ENCODE measurements at regions not wholly inside any gene's neighbourhood (a gene's known extent, or its start where the extent isn't known, plus 50 kb on each side); places are given as distances from the start of the nearest gene placed in this dataset.

DNA sequence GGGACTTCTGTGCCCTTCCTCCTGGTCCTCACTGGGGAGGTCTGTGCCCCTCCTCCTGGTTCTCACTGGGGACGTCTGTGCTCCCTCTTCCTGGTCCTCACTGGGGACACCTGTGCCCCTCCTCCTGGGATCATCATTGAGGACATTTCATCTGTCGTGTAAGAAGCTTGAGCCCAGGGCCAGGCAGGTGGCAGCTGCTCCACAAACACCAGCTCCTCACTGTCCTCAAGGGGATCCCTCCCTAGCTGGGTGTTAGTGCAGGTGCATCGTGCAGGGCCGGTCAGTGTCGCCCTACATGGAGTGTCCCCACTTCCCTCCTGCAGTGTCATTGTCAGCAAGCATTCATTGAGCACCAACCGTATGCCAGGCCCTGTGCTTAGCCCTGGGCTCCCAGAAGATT lies 312.7 kb downstream of the PTPRU start:
- DNase-seq = no peak

GRCh38 chr1:29548091-29548490 lies 311.8 kb downstream of the PTPRU start:
- no peak for DNase-seq

DNA sequence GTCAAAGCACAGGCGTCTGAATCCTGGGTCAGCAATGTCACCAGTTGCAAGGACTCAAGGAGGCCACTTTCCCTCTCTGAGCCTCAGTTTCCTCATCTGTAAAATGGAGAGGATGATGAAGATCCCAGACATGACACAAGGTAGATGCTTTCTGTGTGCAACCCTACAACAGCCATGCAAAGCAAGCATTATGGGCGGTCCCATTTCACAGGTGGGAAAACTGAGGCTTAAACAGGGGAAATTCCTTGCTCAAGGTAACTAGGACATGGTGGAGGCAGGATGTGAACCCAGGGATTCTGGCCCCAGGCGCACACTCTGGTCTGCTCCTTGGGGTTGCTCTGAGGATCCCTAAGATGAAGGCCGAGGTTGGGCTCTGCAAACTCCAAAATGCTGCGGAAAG lies 311.0 kb downstream of the PTPRU start:
- no peak for DNase-seq

GRCh38 chr1:29546496-29546895 lies 310.2 kb downstream of the PTPRU start:
- DNase-seq = no peak

DNA sequence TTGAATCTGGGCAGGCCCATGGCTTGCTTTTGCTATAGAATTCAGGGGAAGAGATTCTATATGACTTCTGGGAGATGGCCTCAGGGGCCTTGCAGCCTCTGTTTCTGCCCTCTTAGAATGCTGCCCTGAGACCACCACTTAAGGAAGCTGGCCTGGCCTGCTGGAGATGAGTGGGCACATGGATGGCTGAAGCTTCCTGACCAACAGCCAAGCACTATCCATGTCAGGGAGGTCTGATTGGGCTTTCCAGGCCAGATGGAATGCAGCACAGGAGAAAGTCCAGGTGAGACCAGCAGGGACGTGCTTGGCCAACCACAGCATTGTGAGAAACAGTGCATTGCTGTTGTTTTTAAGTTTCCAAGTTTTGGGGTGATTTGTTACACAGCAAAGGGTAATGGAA lies 308.1 kb downstream of the PTPRU start:
- DNase-seq = no peak

- DNase-seq = no peak
These were observed 307.3 kb downstream of the PTPRU start for GRCh38 chr1:29543586-29543985.

DNA sequence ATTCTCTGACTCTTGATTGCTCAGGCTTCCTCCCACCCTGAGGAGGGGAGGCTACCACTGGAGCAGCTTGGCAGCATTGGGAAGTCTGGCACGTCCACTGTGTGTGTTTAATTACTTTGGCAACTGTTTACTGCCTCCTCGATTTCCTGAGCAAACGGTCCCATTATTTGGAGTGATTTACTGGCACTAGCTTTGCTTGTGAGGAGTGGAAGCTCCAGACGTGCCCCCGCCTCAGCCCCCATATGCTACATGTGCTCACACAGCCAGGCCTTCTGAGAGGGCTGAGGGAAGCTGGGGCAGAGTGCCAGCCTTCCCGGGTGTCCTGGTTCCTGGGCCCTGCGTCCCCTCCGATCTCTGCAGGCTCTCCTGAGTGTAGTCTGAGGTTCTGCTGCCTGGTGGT lies 306.2 kb downstream of the PTPRU start:
- DNase-seq = no peak

DNA sequence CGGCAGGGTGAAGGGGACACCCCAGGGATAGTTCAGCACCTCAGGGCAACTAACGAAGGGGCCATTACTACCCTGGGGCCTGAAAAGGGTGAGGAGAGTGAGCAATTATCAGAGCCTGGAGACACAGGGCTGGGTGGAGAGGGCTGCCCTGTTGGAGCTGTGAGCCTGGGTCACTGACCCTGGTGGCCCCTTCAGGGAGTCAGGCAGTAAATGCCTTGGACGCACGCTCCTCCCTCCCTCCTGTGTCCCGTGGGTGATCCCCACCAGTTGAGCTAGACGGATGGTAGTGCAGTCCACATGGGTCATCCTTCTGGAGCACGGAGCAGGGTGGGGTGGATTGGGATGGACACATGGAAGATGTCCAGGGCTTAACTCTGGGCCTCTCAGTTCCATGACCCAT lies 305.3 kb downstream of the PTPRU start:
- no peak for DNase-seq

DNA sequence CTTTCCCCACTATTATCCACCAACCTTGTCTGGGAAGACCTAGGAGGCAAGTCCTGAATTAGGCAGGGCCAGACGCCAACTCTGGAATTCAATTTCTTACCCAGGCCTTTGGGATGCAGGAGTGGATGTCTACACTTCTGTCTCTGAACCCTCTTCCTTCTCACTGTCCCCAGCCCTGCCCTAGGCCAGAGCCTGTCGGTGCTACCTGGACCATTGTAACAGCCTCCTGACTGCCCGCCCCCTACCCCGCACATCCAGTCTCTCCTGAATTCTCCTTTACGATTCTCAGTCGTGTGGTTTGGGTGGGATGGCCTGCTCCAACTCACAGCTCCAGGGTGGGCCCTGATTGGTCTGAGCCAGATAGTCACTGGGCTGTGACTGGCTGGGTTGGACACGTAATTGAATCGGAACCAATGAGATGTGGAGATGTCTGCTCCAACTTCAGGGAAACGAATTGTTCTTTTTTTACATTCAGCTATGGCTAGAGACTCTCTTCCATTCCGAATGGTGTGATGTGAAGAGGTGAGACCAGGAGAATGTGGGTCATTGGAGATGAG lies 304.6 kb downstream of the PTPRU start:
- no peak for DNase-seq

DNA sequence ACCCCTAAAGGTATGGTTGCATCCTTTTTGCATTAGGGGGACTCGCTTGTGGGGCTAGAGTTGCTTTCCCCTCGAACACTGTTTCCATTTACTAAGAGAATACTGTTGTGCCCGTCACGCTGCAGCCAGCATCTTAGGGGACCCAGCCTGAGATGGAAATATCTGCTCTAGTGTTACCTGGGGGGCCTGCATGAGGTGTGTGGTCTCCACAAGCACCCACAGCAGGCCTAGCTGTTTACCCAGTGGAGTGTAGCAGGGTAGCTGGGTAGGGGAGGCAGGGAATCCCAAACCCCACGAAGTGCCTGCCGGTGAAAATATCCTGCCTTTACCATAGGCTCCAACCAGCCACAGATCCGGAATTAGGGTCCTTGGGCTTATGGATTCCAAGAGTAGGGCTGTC lies 303.6 kb downstream of the PTPRU start:
- no peak for DNase-seq

DNA sequence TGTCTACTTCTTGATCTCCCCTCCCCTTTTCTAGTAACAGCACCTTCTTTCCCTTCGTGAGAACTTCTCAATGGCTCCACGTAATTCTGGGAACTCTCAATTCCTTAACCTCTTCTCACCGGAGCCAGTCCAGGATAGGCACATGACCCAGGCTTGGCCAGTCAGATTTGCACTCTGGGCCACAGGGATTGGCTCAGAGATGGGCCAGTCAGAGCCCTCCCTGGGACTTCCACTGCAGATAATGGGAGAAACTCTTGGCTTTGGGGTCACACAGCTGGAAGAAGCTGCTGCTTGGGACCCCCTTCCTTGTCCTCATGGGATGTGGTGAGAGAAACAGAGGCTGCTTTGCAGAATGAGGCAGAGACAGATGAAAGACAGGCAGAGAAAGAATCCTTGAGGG lies 302.3 kb downstream of the PTPRU start:
- no peak for DNase-seq

DNA sequence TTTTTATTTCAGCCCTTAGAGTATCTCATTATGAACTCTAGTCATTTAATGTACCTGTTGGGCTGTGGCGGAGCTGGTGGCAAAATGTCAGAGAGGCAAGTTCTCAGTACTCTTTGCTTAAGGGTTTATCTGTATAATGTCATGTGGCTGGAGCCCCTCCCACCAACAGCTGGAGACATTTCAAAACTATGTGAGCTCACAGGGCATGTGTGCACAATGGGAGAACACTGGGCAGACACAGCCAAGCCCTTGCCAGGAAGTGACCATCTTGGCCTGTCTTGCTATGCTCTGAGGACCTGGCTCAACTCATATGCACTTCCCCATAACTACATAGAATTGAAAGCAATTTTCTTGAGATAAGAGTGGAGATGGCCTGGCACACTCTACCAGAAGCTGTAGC lies 296.4 kb downstream of the PTPRU start:
- no peak for DNase-seq

DNA sequence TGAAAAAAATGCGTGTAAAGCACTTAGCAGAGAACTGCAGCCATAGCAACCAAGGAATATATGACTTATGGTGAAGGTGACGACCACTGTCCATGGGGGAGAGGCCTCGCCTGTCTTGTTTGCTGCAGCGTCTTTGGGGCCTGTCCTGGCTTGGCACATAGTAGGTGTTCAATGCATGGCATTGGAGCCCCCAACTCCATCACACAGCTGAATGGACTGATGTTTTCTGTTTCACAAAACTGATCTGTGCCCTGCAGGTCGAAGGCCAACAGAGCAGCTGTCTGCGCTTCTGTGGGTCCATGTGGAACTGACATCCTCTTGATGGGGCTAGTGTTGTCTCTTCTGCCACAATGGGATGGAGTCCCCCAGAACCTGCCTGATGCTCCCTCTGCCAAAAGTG lies 296.0 kb downstream of the PTPRU start:
- DNase-seq = no peak

- DNase-seq = no peak
These were observed 295.3 kb downstream of the PTPRU start for GRCh38 chr1:29531596-29531995.

- DNase-seq = no peak
These were observed 293.5 kb downstream of the PTPRU start for GRCh38 chr1:29529677-29530278.

DNA sequence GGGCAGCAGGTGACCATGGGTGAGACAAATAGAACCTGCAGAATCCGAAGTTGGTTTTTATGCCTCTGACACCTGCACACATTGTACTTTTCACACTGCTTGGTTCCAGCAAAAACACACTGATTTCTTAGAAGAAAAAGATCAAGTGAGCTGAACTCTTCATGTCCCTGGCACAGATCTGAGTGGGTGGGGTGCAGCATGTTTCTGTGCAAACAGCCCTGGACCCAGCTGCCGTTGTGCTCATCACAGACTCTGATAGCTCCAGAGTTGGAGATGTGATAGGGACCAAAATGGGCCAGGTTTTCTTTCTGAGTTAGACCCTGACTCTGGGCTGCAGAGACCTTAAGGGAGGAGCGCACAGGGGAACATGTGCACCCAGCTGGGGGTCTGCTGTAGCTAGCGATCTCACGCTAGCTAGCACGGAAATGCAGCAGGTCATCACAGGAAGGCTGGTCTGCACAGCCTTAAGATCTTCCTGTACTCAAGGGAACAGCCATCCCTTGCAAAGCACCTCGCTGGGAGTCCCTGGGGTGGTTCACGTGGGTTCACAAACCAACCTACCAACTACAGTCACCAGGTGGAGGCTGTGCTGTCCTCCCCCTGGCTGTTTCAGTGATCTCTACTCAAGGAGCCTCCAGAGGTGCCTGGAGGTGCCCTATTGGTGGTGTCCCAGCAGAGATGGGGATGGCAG lies 291.1 kb downstream of the PTPRU start:
- DNase-seq = no peak

- DNase-seq = no peak
These were observed 289.6 kb downstream of the PTPRU start for GRCh38 chr1:29525941-29526340.

DNA sequence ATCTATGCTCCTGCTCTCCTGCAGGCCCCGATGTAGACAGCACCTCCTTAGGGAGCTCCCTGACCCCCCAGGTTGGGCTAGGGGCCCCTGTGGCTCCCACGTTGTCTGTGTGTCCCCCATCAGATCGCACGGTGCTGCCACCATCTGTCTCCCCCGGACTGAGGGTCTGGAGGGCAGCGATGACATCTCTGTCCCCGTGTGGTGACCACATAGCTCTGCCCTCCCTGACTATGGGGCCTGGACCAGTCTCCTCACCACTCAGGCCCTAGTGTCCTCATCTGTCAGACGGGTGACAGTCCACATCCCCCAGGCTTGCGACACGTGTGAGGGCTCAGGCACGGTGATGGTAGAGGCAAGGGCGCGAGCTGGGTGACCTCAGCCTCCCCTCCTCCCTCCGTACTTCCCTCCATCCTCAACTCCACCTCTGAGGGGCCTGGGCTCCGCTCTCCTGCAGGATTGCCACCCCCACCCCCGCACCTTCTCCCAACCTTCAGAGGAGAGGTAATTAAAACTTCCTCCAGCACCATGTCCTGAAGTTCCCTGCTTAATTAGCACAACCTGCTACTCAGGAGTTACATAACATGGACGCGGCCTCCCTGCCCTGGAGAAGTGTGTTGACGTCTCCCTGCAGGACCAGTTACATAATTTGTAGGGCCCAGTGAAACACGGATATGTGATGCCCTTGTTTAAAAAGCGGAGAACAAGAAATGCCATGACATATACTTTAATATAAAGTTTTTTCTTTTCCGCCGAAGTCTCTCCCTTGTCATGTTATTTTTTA lies 288.2 kb downstream of the PTPRU start:
- no peak for DNase-seq

DNA sequence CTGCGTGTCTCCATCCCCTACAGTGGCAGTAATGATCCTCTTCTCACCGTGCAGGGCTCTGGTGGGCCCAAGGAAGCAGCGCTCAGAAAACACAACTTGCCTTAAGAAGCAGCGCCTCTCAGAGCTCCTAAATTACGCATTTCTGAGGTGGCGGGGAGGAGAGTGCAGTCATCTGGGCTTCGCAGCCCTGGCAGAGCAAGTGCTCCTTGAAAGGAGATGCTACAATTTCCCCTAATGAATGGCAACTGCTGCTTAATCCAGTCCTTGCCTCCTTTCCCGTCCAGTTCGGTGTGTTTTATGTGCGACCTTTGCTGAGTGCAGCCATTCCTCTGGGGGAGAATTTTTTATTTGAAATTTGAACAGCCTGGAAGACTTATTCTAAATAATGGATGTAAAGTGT lies 287.3 kb downstream of the PTPRU start:
- no peak for DNase-seq

DNA sequence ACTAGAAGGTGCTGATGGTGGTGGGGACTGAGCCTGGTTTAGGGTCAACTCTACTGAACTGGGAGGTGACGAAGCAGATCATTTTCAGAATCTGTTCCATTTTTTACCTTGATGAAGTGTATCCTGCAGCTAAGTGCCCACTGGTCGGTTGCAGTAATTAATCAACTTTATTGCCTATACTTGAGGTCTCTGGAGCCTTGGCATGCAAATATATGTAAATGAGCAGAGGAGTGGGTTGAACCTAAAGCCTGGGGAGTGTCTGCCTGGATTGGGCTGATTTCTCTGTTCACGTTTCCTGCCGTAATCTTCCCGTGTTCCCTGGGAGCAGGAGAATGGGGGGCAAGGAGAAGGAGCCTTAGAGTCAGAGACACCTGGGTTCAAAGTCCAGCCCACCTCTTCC lies 286.8 kb downstream of the PTPRU start:
- DNase-seq = no peak

- DNase-seq = no peak
These were observed 285.7 kb downstream of the PTPRU start for GRCh38 chr1:29521811-29522580.

GRCh38 chr1:29521438-29521715 lies 285.1 kb downstream of the PTPRU start:
- no peak for DNase-seq

All from NCI-H187 (cell line).